HEK293 (cell line): ENCODE measurements at regions not wholly inside any gene's neighbourhood (a gene's known extent, or its start where the extent isn't known, plus 50 kb on each side); places are given as distances from the start of the nearest gene placed in this dataset.
"Not testable (repeated sequence)": the region's sequence is repeated elsewhere in the genome, so short reads cannot be mapped to it uniquely, and the experiment has no call there.

Experiments used
- CTCF ChIA-PET: fragments of 350-600 bp; formaldehyde crosslinking; extraction: SDS; loops from one replicate; lab custom pipeline; 2021; ENCODE audit warnings: antibody characterized with exemption; lab: Yijun Ruan, JAX
- POLR2A ChIA-PET: fragments of 300-600 bp; formaldehyde crosslinking; extraction: SDS; loops from one replicate; lab custom pipeline; 2020; ENCODE audit warnings: antibody characterized with exemption, inconsistent platforms; lab: Yijun Ruan, JAX
- H3K27ac ChIP-seq: fragments of 200-500 bp; sonication (Bioruptor generic); 2 replicates; pipeline ENCODE4 v1.5.1; 2014; ENCODE audit warnings: low read depth, low read length, control low read depth, inconsistent platforms; ENCODE audit errors: extremely low read depth
- H3K36me3 ChIP-seq, 2 experiments: fragments of 200-500 bp in 1 of 2; sonication (Bioruptor generic) in 1 of 2; 1 replicate in 1 of 2; 2 replicates in 1 of 2; pipeline ENCODE4 v1.5.1; 2014 to 2017; ENCODE audit warnings: inconsistent platforms in 2 of 2, low read length in 2 of 2; ENCODE audit not compliant: control insufficient read depth in 2 of 2, insufficient read depth in 1 of 2
- H3K4me1 ChIP-seq: fragments of 200-500 bp; sonication (Bioruptor generic); 2 replicates; pipeline ENCODE4 v1.5.1; 2014; ENCODE audit warnings: mild to moderate bottlenecking, low read length, inconsistent platforms; ENCODE audit not compliant: control insufficient read depth, insufficient read depth
- H3K4me3 ChIP-seq: 2 replicates; pipeline ENCODE4 v1.5.1; 2011; ENCODE audit warnings: low read depth, mild to moderate bottlenecking, control low read depth, low read length, moderate library complexity
- H3K9me3 ChIP-seq: fragments of 200-500 bp; sonication (Bioruptor generic); 2 replicates; pipeline ENCODE4 v1.5.1; 2014; ENCODE audit warnings: low read depth, low read length, inconsistent platforms; ENCODE audit not compliant: control insufficient read depth, insufficient read depth
- GLIS1 ChIP-seq: fragments of 450-650 bp; formaldehyde crosslinking; IDR thresholded peaks from 2 replicates; pipeline ENCODE4 v1.5.1; 2016; ENCODE audit warnings: missing biosample characterization, missing genetic modification characterization
- HOXC10 ChIP-seq: sonication (generic); formaldehyde crosslinking; IDR thresholded peaks from 2 replicates; pipeline ENCODE4 v1.8.1; 2023; ENCODE audit warnings: mild to moderate bottlenecking, missing genetic modification reagents
- KLF17 ChIP-seq: fragments of 450-650 bp; formaldehyde crosslinking; IDR thresholded peaks from 2 replicates; pipeline ENCODE4 v1.5.1; 2016; ENCODE audit warnings: missing biosample characterization, missing genetic modification characterization
- MYNN ChIP-seq: fragments of 450-650 bp; formaldehyde crosslinking; IDR thresholded peaks from 2 replicates; pipeline ENCODE4 v1.5.1; 2016; ENCODE audit warnings: missing biosample characterization, missing genetic modification characterization, borderline replicate concordance
- OSR2 ChIP-seq: fragments of 450-650 bp; formaldehyde crosslinking; IDR thresholded peaks from 2 replicates; pipeline ENCODE4 v1.5.1; 2016; ENCODE audit warnings: missing biosample characterization, missing genetic modification characterization
- PBX3 ChIP-seq: sonication (generic); formaldehyde crosslinking; IDR thresholded peaks from 2 replicates; pipeline ENCODE4 v1.8.1; 2022; ENCODE audit warnings: mild to moderate bottlenecking, moderate library complexity, missing genetic modification reagents
- PRDM6 ChIP-seq: fragments of 450-650 bp; formaldehyde crosslinking; IDR thresholded peaks from 2 replicates; pipeline ENCODE4 v1.5.1; 2017; ENCODE audit warnings: missing biosample characterization, missing genetic modification characterization
- REPIN1 ChIP-seq: fragments of 450-650 bp; formaldehyde crosslinking; IDR thresholded peaks from 2 replicates; pipeline ENCODE4 v1.5.1; 2017; ENCODE audit warnings: missing biosample characterization, missing genetic modification characterization, low read depth
- ZBTB6 ChIP-seq: fragments of 450-650 bp; formaldehyde crosslinking; IDR thresholded peaks from 2 replicates; pipeline ENCODE4 v1.5.1; 2017; ENCODE audit warnings: missing biosample characterization, missing genetic modification characterization
- ZNF146 ChIP-seq: fragments of 450-650 bp; formaldehyde crosslinking; IDR thresholded peaks from 2 replicates; pipeline ENCODE4 v1.5.1; 2016; ENCODE audit warnings: missing biosample characterization, missing genetic modification characterization
- ZNF157 ChIP-seq: fragments of 450-650 bp; formaldehyde crosslinking; IDR thresholded peaks from 2 replicates; pipeline ENCODE4 v1.5.1; 2016; ENCODE audit warnings: missing biosample characterization, missing genetic modification characterization
- ZNF16 ChIP-seq: fragments of 450-650 bp; formaldehyde crosslinking; IDR thresholded peaks from 2 replicates; pipeline ENCODE4 v1.5.1; 2016; ENCODE audit warnings: low read depth, missing biosample characterization, missing genetic modification characterization
- ZNF19 ChIP-seq: fragments of 450-650 bp; formaldehyde crosslinking; IDR thresholded peaks from 2 replicates; pipeline ENCODE4; 2016; ENCODE audit warnings: missing biosample characterization, missing genetic modification characterization, low read depth
- ZNF280C ChIP-seq: fragments of 450-650 bp; formaldehyde crosslinking; IDR thresholded peaks from 2 replicates; pipeline ENCODE4 v1.5.1; 2016; ENCODE audit warnings: missing biosample characterization, missing genetic modification characterization
- ZNF341 ChIP-seq: fragments of 450-650 bp; formaldehyde crosslinking; IDR thresholded peaks from 2 replicates; pipeline ENCODE4; 2016; ENCODE audit warnings: low read depth, missing biosample characterization, missing genetic modification characterization
- ZNF362 ChIP-seq: fragments of 450-650 bp; formaldehyde crosslinking; IDR thresholded peaks from 2 replicates; pipeline ENCODE4 v1.5.1; 2016; ENCODE audit warnings: missing biosample characterization, missing genetic modification characterization
- ZNF513 ChIP-seq: fragments of 450-650 bp; IDR thresholded peaks from 2 replicates; pipeline ENCODE4 v1.5.1; 2018; ENCODE audit warnings: missing biosample characterization, missing genetic modification characterization
- ZNF555 ChIP-seq: fragments of 450-650 bp; formaldehyde crosslinking; conservative IDR thresholded peaks from 2 replicates; pipeline ENCODE4 v1.5.1; 2017; ENCODE audit warnings: missing biosample characterization, mild to moderate bottlenecking, missing genetic modification characterization, inconsistent platforms
- ZNF571 ChIP-seq: fragments of 450-650 bp; formaldehyde crosslinking; IDR thresholded peaks from 2 replicates; pipeline ENCODE4 v1.5.0; 2017; ENCODE audit warnings: missing biosample characterization, missing genetic modification characterization
- ZNF580 ChIP-seq: fragments of 450-650 bp; formaldehyde crosslinking; IDR thresholded peaks from 2 replicates; pipeline ENCODE4 v1.5.1; 2016; ENCODE audit warnings: missing biosample characterization, missing genetic modification characterization
- ZNF624 ChIP-seq: fragments of 450-650 bp; formaldehyde crosslinking; IDR thresholded peaks from 2 replicates; pipeline ENCODE4 v1.5.1; 2017; ENCODE audit warnings: missing biosample characterization, missing genetic modification characterization
- ZNF837 ChIP-seq: fragments of 450-650 bp; formaldehyde crosslinking; IDR thresholded peaks from 2 replicates; pipeline ENCODE4 v1.5.1; 2016; ENCODE audit warnings: missing biosample characterization, missing genetic modification characterization
- ZNF843 ChIP-seq: fragments of 450-650 bp; formaldehyde crosslinking; IDR thresholded peaks from 2 replicates; pipeline ENCODE4 v1.5.1; 2016; ENCODE audit warnings: missing biosample characterization, missing genetic modification characterization

- TF ChIP-seq ZNF16 (tag by site-specific recombination) = no peak
- no peak for TF ChIP-seq ZNF555 (tag by site-specific recombination)
- no peak for TF ChIP-seq OSR2 (tag by site-specific recombination)
- no peak for TF ChIP-seq KLF17
- TF ChIP-seq ZNF571 (tag by site-specific recombination) = no peak
- TF ChIP-seq PBX3 (CRISPR knock-in tag) = no peak
- no peak for TF ChIP-seq ZNF837 (tag by site-specific recombination)
- TF ChIP-seq ZBTB6 = no peak
- no peak for TF ChIP-seq ZNF843 (tag by site-specific recombination)
- no peak for TF ChIP-seq ZNF513
- no peak for TF ChIP-seq ZNF341 (tag by site-specific recombination)
- no peak for TF ChIP-seq ZNF624
These were observed 137.0 kb upstream of the SULF2 start (continued) for GRCh38 chr20:47922269-47922668.

GRCh38 chr20:47921829-47922228, 136.5 kb upstream of the SULF2 start:
- CTCF ChIA-PET, H3K27ac ChIP-seq, H3K4me3 ChIP-seq, H3K4me1 ChIP-seq, POLR2A ChIA-PET, H3K9me3 ChIP-seq, H3K36me3 ChIP-seq: not testable (repeated sequence)

GRCh38 chr20:47921408-47921807, 136.1 kb upstream of the SULF2 start:
- H3K4me3 ChIP-seq = no peak overlapping the region
- ChIA-PET POLR2A (no interaction called here), CTCF (no interaction called here)
- no peak overlapping the region for H3K27ac ChIP-seq
- no peaks in the 10 kb centered on the region for H3K9me3 ChIP-seq
- no peaks in the 10 kb centered on the region for H3K4me1 ChIP-seq
- no peaks in the 10 kb centered on the region for H3K36me3 ChIP-seq
- TF ChIP-seq REPIN1 (tag by site-specific recombination) (no peak), ZNF146 (tag by site-specific recombination) (no peak), ZNF157 (tag by site-specific recombination) (no peak), ZNF362 (tag by site-specific recombination) (no peak), PRDM6 (tag by site-specific recombination) (no peak), HOXC10 (CRISPR knock-in tag) (no peak), ZNF580 (tag by site-specific recombination) (no peak), ZNF19 (no peak), GLIS1 (no peak), MYNN (tag by site-specific recombination) (no peak), ZNF280C (no peak)
